ENCODE measurements at regions not wholly inside any gene's neighbourhood (a gene's known extent, or its start where the extent isn't known, plus 50 kb on each side); places are given as distances from the start of the nearest gene placed in this dataset.

DNA sequence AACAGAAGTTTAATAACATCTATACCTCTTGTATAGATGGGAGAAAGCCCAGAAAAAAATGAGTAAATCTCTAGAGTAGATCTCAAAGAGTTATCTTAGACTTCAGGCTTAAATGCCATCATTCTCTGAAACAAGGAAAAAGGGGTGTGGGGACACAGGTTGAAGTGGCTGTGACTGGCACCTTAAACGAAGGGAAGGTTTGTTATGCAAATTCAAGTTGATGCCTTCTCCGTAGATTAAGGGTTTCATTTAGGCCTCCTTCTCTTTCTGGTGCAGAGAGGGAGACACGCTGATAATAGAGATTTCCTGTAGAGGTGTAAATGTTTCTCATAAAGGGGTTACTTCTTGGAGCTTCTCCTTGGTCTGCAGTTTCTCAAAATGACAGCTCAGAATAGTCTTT is 252.1 kb downstream of the CD83 start:
- no peak for TF ChIP-seq EZH2 (IDR thresholded peaks at IDR 0.05; ENCODE audit: insufficient read depth, poor library complexity, severe bottlenecking)
- TF ChIP-seq EZH2phosphoT487 (IDR thresholded peaks at IDR 0.05; ENCODE audit: insufficient read depth, low read depth) = no peak

Measured in GM23248 (cell line).